ENCODE measurements at regions not wholly inside any gene's neighbourhood (a gene's known extent, or its start where the extent isn't known, plus 50 kb on each side); places are given as distances from the start of the nearest gene placed in this dataset.

DNA sequence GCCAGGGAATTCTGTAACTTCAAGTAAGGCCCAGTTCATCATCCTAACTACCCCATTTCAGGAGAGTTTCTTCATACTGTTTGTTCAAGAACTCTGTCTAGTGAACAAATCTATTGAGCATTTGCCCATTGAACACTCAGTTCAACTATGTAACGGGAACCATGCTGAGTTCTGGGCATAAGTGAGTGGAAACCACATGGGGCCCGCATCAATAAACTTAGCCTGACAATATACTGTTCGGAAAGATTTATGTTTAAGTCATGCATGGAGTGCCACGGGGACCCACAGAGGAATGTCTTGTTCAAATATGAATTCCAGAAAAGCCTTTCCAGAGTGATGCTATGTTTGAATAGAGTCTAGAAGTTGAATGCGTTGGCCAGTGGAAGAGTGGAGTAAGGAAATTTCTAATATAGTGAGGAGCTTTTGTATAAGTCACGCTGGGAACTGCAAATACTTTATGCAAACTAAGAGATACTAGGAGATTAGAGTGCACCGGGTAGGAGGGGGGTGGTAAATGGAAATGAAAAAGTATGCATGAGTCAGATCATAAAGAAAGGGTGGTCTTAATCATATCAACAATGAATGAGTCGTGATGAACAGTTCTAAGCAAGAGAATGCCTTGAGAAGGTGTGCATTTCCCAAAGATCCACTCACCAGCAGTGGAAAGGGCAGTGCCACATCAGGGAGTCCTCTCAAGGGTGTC lies 279.8 kb downstream of the VPS13C start:
- H2AFZ ChIP-seq: no peak overlapping the region
- H3K9ac ChIP-seq: no peak overlapping the region
- H3K4me1 ChIP-seq: no peaks in the 10 kb centered on the region

DNA sequence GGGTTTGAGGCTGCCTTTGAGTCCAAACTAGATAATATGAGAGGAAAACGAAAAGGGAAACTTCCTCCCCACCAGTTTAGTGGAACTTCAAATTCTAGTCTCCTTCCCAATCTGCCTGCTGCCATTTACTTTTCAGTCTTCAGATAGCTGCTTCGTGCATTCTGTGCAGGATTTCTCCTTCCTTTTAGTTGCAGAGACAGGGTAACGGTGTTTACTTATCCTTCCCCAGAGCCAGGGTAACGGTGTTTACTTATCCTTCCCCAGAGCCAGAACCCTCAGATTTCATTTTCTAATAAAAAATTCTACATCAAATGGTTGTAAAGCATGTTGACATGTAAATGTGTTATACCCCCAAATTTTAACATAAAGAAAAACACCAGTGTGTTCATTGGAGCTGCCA lies 282.6 kb downstream of the VPS13C start:
- Histone ChIP-seq H3K4me2 (ENCODE audit: low read length) (no peak overlapping the region), H3K4me1 (no peaks in the 10 kb centered on the region), H3K9ac (no peak overlapping the region), H2AFZ (no peak overlapping the region), H3K27me3 (ENCODE audit: control insufficient read depth, insufficient read depth, low read length) (no peaks in the 10 kb centered on the region), H3K36me3 (ENCODE audit: control insufficient read depth, insufficient read depth, low read length) (no peaks in the 10 kb centered on the region), H3K79me2 (no peaks in the 10 kb centered on the region), H3K9me3 (ENCODE audit: control insufficient read depth, low read length) (no peaks in the 10 kb centered on the region), H3K27ac (no peak overlapping the region), H3K4me3 (ENCODE audit: low read depth, low read length) (no peak overlapping the region)
- TF ChIP-seq, protein P1, sequence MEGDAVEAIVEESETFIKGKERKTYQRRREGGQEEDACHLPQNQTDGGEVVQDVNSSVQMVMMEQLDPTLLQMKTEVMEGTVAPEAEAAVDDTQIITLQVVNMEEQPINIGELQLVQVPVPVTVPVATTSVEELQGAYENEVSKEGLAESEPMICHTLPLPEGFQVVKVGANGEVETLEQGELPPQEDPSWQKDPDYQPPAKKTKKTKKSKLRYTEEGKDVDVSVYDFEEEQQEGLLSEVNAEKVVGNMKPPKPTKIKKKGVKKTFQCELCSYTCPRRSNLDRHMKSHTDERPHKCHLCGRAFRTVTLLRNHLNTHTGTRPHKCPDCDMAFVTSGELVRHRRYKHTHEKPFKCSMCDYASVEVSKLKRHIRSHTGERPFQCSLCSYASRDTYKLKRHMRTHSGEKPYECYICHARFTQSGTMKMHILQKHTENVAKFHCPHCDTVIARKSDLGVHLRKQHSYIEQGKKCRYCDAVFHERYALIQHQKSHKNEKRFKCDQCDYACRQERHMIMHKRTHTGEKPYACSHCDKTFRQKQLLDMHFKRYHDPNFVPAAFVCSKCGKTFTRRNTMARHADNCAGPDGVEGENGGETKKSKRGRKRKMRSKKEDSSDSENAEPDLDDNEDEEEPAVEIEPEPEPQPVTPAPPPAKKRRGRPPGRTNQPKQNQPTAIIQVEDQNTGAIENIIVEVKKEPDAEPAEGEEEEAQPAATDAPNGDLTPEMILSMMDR (IDR thresholded peaks at IDR 0.05): no peak

More for the DNA sequence above, 279.8 kb downstream of the VPS13C start:
- H3K27me3 ChIP-seq (ENCODE audit: control insufficient read depth, insufficient read depth, low read length): no peaks in the 10 kb centered on the region
- no peak overlapping the region for H3K4me3 ChIP-seq (ENCODE audit: low read depth, low read length)
- no peaks in the 10 kb centered on the region for H3K9me3 ChIP-seq (ENCODE audit: control insufficient read depth, low read length)
- H3K27ac ChIP-seq: no peak overlapping the region
- H3K79me2 ChIP-seq: no peaks in the 10 kb centered on the region
- TF ChIP-seq, protein P1 (IDR thresholded peaks at IDR 0.05): no peak
- H3K36me3 ChIP-seq (ENCODE audit: control insufficient read depth, insufficient read depth, low read length): no peaks in the 10 kb centered on the region
- H3K4me2 ChIP-seq (ENCODE audit: low read length): no peak overlapping the region

DNA sequence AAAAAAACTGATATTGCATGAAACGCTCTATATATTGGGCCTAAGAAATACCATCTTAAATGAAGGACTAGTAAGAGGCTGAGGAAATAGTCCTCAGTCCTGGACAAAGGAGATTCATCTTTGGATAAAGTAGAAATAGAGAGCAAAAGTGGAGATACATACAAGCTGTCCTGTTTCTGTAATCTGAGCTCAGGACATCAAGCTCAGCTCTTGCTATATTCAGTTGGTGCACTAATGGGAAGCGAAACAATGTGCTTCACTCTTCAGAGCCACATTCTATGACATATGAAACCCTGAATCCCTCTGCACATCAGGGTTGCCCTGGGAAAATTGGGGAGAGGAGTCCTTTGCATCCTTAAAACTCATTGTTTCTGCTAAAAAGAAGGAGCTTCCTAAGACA lies 290.7 kb downstream of the VPS13C start:
- H3K4me1 ChIP-seq: no peaks in the 10 kb centered on the region
- H3K9ac ChIP-seq: no peak overlapping the region
- no peak overlapping the region for H3K27ac ChIP-seq
- no peaks in the 10 kb centered on the region for H3K9me3 ChIP-seq (ENCODE audit: control insufficient read depth, low read length)
- H3K4me2 ChIP-seq (ENCODE audit: low read length): no peak overlapping the region
- TF ChIP-seq, protein P1 (IDR thresholded peaks at IDR 0.05): no peak
- no peak overlapping the region for H2AFZ ChIP-seq
- no peaks in the 10 kb centered on the region for H3K79me2 ChIP-seq
- no peaks in the 10 kb centered on the region for H3K27me3 ChIP-seq (ENCODE audit: control insufficient read depth, insufficient read depth, low read length)
- H3K4me3 ChIP-seq (ENCODE audit: low read depth, low read length): no peak overlapping the region
- no peaks in the 10 kb centered on the region for H3K36me3 ChIP-seq (ENCODE audit: control insufficient read depth, insufficient read depth, low read length)

DNA sequence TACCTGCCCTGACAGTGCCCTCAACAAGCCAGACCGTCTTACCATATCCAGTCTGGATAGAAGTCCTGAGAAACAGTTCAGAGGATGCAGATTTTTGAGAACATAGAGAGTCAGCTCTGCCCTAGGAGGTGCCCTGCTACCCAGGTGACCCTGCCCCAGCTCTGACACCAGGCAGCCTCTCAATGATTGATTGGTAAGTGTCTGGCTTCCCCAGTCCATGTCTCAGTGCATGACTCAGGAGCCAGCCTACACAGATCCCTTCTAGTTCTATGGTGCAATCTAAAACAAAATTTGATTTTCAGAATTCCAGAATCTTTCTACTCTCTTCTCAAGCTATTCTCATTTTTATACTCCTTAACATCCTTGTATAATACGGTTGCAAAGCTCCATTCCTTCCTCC lies 292.1 kb downstream of the VPS13C start:
- TF ChIP-seq, protein P1 (IDR thresholded peaks at IDR 0.05): no peak
- no peak overlapping the region for H3K4me2 ChIP-seq (ENCODE audit: low read length)
- no peaks in the 10 kb centered on the region for H3K79me2 ChIP-seq
- no peaks in the 10 kb centered on the region for H3K4me1 ChIP-seq
- H3K36me3 ChIP-seq (ENCODE audit: control insufficient read depth, insufficient read depth, low read length): no peaks in the 10 kb centered on the region
- no peak overlapping the region for H3K4me3 ChIP-seq (ENCODE audit: low read depth, low read length)
- no peak overlapping the region for H3K27ac ChIP-seq
- H3K27me3 ChIP-seq (ENCODE audit: control insufficient read depth, insufficient read depth, low read length): no peaks in the 10 kb centered on the region
- H3K9me3 ChIP-seq (ENCODE audit: control insufficient read depth, low read length): no peaks in the 10 kb centered on the region
- no peak overlapping the region for H2AFZ ChIP-seq
- H3K9ac ChIP-seq: no peak overlapping the region

DNA sequence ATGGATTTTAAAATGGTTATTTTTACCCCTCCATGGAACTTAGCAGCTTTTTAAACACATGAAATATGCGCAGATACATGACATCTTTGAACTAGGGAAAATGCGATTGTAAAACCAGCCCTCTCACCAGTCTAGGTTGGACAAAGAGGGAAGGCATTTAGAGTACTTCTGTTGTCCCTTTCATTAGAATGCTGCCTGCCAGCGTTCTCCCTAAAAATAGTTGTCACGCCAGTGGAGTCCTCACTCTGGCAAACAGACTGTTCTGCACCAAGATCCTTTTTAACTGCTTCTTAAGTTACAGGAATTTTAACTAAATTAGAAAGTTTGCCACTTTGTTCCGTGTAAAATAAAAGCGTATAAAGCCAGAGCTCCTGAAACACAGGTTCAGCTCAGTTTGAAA lies 295.3 kb downstream of the VPS13C start:
- no peak overlapping the region for H2AFZ ChIP-seq
- H3K79me2 ChIP-seq: no peaks in the 10 kb centered on the region
- no peaks in the 10 kb centered on the region for H3K27me3 ChIP-seq (ENCODE audit: control insufficient read depth, insufficient read depth, low read length)
- no peak overlapping the region for H3K9ac ChIP-seq
- H3K4me3 ChIP-seq (ENCODE audit: low read depth, low read length): no peak overlapping the region
- no peak overlapping the region for H3K27ac ChIP-seq
- H3K36me3 ChIP-seq (ENCODE audit: control insufficient read depth, insufficient read depth, low read length): no peaks in the 10 kb centered on the region
- H3K9me3 ChIP-seq (ENCODE audit: control insufficient read depth, low read length): no peaks in the 10 kb centered on the region
- H3K4me2 ChIP-seq (ENCODE audit: low read length): no peak overlapping the region
- H3K4me1 ChIP-seq: no peaks in the 10 kb centered on the region
- TF ChIP-seq, protein P1 (IDR thresholded peaks at IDR 0.05): no peak
